Stimulated activated CD8-positive, alpha-beta memory T cell treated with anti-CD3 and anti-CD28 coated beads, Interleukin-4, amount 100 ng/mL, for 1 hour (primary cell): ENCODE measurements at regions not wholly inside any gene's neighbourhood (a gene's known extent, or its start where the extent isn't known, plus 50 kb on each side); places are given as distances from the start of the nearest gene placed in this dataset.

Experiments used
- DNase-seq, 2 donors: peaks; one replicate each; pipeline ENCODE4 v3.0.0-alpha.2; 2020; ENCODE audit warnings: low read depth in 2 of 2, low spot score in 1 of 2

GRCh38 chr16:65201511-65201910, 79.6 kb upstream of the CDH11 start:
- no peak for DNase-seq

DNA sequence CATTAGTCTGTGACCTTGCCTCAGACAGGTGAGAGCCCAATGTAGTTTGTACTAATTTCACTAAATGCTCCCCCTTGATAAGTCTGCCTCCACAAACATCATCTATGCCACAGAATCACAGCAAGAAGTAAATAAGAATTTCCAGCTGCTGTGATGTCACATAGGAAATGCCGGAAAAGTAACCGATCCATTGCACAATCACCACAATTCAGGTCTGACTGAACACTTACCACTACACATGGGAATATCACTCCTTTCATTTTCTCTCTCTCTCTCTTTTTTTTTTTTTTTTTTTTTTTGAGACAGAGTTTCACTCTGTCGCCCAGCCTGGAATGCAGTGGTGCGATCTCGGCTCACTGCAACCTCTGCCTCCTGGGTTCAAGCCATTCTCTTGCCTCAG, 79.0 kb upstream of the CDH11 start:
- DNase-seq: no peak

DNA sequence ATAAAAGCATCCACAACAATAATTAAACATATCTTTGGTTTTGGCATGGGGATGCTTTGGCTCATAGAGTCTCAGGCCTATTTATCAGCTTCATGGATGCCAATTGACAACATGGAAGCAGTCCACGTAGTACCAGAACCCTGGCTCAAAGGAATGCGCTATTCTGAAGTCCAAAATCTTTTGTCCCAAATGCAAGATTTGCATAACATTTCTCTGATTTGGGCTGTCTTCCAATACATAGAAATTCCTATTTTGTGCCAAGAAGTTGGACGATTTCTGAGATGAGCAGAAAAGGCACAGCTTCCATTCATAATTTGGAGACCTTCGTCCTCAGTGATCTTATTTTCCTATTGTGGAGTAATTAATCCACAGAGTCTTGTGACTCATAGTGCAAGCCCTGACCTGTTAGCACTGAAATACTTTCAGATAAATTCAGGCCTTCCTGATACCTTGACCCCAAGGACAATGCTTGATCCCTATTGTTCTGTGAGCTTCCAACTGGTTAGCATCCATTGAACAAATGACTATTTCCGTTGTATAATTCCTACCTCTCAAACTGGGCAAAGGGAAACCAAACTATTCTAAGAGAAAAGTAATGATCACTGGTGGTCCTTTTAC, 78.4 kb upstream of the CDH11 start:
- DNase-seq: no peak

GRCh38 chr16:65196420-65197075, 74.7 kb upstream of the CDH11 start:
- DNase-seq: no peak

DNA sequence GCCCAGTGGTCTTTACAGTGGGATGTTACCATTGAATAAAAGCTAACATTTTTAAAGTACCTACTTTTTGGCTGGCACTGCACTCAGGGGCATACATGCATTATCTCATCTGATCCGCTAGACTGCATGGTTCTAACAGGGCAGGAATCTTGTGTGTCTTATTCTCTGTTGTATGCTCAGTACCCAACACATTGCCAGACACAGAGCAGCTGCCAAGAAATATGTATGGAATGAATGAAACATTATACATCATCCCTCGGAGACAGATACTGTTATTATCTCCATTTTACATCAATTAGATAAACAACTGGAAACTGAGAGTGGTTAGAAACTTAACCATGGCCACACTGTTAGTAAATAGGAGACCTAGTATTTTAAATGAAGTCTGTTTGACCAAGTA, 74.1 kb upstream of the CDH11 start:
- DNase-seq: no peak

DNA sequence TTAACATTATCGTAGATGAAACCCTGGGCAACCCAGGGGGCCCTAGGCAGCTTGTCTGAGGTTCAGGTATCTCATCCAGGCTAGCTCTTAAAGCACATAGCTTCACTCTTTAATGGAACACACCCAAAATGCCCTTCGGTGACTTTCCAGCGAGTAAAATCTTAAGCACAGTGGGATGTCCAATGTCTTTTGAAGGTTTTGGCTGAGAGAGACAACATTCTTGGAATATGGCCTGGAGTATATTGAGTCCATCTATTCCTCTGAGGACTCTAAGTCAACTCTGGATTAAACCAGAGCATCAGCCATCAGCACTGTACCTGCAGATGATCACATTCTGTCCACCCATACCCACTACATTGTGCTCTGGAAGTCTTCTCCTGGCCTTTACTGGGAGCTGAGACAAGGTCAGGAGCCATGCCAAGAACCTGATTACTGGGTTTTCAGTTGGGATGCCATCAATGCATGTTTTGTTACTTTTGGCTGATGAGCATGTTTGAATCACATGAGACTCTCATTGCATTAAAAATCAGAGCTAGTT, 63.4 kb upstream of the CDH11 start:
- no peak for DNase-seq

GRCh38 chr16:65181071-65181561, 59.3 kb upstream of the CDH11 start:
- no peak for DNase-seq

DNA sequence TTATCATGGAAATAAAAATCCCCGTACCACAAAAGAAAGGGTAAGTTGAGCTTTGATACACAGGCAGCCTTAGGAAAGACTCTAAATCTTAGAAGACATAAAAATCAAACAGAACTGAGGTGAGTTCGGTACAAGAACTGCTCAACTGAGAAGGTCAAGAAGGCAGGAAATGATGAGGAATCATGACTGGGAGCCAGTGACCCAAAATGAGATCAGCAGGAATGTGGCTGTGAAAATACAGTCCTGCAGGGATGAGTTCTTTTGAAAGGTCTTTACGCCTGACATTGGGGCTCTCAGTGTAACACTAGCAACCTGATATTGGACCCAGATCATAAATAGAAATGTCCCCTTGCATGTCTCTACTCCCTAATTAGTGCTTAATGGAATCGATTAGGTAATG, 56.3 kb upstream of the CDH11 start:
- no peak for DNase-seq

DNA sequence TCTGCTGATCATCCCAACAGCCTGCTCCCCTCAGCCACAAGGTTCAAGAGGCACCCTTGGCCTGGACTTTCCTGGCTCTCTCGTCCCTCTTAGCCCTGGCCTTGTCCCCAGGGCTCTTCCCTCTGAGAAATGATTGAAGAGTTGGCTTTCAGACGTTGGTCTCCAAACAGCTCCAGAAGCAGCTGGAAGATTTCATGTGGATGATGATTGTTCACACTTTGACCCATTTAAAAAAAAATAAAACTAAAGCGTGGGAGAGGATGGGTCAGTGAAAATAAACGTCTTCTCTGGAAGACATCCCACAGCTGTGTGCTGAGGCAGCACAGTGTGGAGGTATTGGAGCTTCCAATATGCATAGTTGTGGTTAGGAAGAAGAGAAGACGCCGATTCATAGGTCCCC, 54.7 kb upstream of the CDH11 start:
- no peak for DNase-seq

DNA sequence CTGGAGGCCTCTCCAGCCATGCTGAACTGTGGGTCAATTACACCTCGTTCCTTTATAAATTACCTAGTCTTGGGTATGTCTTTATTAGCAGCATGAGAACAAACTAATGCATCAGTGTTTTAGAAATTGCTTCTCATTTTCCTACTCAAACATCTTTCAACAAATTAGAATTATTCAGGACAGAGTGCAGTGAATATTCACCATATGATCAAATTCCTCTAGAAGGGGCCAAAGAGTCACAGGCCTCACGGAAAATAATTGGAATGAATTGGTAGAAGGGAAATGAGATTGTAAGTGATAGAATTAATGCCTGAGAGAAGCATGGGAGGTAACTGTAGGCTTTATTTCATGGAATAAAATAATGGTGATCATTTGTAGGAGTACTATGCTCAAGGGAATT, 50.5 kb upstream of the CDH11 start:
- DNase-seq: no peak
